H1 (cell line): ENCODE measurements at regions not wholly inside any gene's neighbourhood (a gene's known extent, or its start where the extent isn't known, plus 50 kb on each side); places are given as distances from the start of the nearest gene placed in this dataset.

ENCODE experiments used
- CTCF ChIA-PET: fragments of 300-600 bp; sonication (Branson Sonifier 250); formaldehyde crosslinking; loops from one replicate; lab custom pipeline; 2021; ENCODE audit not compliant: partially characterized antibody; lab: Charles Lee
- POLR2A ChIA-PET: fragments of 300-600 bp; sonication (Branson Sonifier 250); formaldehyde crosslinking; loops from one replicate; lab custom pipeline; 2021; ENCODE audit warnings: inconsistent platforms; ENCODE audit not compliant: partially characterized antibody; lab: Charles Lee
- DNase-seq, 2 experiments: peaks; one replicate each; pipeline versions ENCODE4 v3.0.0 to v3.0.0-alpha.2; 2010 to 2022; ENCODE audit warnings: low spot score in 2 of 2, low read depth in 1 of 2, mixed read lengths in 1 of 2
- FAIRE-seq: peaks from 2 replicates; lab custom pipeline; 2011; peaks lifted over from hg19 to GRCh38; lab: Jason Lieb, UNC
- H2AFZ ChIP-seq: 2 replicates; pipeline ENCODE4 v1.8.1; 2012; ENCODE audit warnings: low read length, inconsistent platforms
- H2AK5ac ChIP-seq: 2 replicates; pipeline ENCODE4 v1.6.1; 2013; ENCODE audit warnings: low read depth, low read length
- H2BK120ac ChIP-seq: replicated peaks from 2 replicates; pipeline ENCODE3; 2013; ENCODE audit warnings: low read depth, low read length, inconsistent platforms
- H2BK12ac ChIP-seq: 2 replicates; pipeline ENCODE4 v1.6.1; 2013; ENCODE audit warnings: low read depth, low read length
- H2BK15ac ChIP-seq: 2 replicates; pipeline ENCODE4 v1.6.1; 2013; ENCODE audit warnings: low read length
- H2BK20ac ChIP-seq: 2 replicates; pipeline ENCODE4 v1.6.1; 2013; ENCODE audit warnings: low read length
- H2BK5ac ChIP-seq: 2 replicates; pipeline ENCODE4 v1.6.1; 2013; ENCODE audit warnings: low read depth, low read length
- H3K14ac ChIP-seq: 2 replicates; pipeline ENCODE4 v1.6.1; 2013; ENCODE audit warnings: inconsistent platforms; ENCODE audit not compliant: insufficient read length
- H3K18ac ChIP-seq: 2 replicates; pipeline ENCODE4 v1.6.1; 2013; ENCODE audit warnings: low read length; ENCODE audit errors: extremely low read depth
- H3K23ac ChIP-seq: 2 replicates; pipeline ENCODE4 v1.6.1; 2013; ENCODE audit warnings: inconsistent platforms; ENCODE audit not compliant: insufficient read length
- H3K23me2 ChIP-seq: 2 replicates; pipeline ENCODE4 v1.6.1; 2013; ENCODE audit warnings: low read depth, low read length
- H3K27ac ChIP-seq: 2 replicates; pipeline ENCODE4 v1.6.1; 2011; ENCODE audit warnings: low read depth, low read length, inconsistent platforms
- H3K27me3 ChIP-seq, 4 experiments: replicated peaks in 1 of 4; 1 replicate in 1 of 4; 2 replicates in 3 of 4; pipeline versions ENCODE4 v1.6.1 to v1.8.1; 2011 to 2013; ENCODE audit warnings: low read length in 3 of 4, mild to moderate bottlenecking in 3 of 4, inconsistent platforms in 2 of 4, mixed read lengths in 2 of 4, moderate library complexity in 1 of 4; ENCODE audit not compliant: control insufficient read depth in 3 of 4, insufficient read depth in 3 of 4; ENCODE audit errors: extremely low read depth in 1 of 4
- H3K36me3 ChIP-seq, 4 experiments: 2 replicates each; pipeline versions ENCODE4 v1.6.1 to v1.8.1; 2011 to 2013; ENCODE audit warnings: mild to moderate bottlenecking in 4 of 4, low read length in 3 of 4, moderate library complexity in 2 of 4, control low read depth in 1 of 4, inconsistent platforms in 1 of 4; ENCODE audit not compliant: insufficient read depth in 4 of 4, control insufficient read depth in 2 of 4
- H3K4ac ChIP-seq: replicated peaks from 2 replicates; pipeline ENCODE3; 2013; ENCODE audit warnings: low read length, low read depth, mixed read lengths, inconsistent platforms; ENCODE audit not compliant: insufficient read length
- H3K4me1 ChIP-seq, 4 experiments: replicated peaks in 1 of 4; 1 replicate in 1 of 4; 2 replicates in 3 of 4; pipeline versions ENCODE4 v1.6.1 to v1.8.1; 2011 to 2013; ENCODE audit warnings: low read length in 3 of 4, inconsistent platforms in 2 of 4, mixed read lengths in 1 of 4; ENCODE audit not compliant: insufficient read depth in 4 of 4, control insufficient read depth in 3 of 4
- H3K4me2 ChIP-seq, 2 experiments: 2 replicates each; pipeline versions ENCODE4 v1.6.1 to v1.8.1; 2011 to 2013; ENCODE audit warnings: low read depth in 2 of 2, low read length in 2 of 2, control low read depth in 1 of 2, inconsistent platforms in 1 of 2, mild to moderate bottlenecking in 1 of 2; ENCODE audit not compliant: insufficient read depth in 1 of 2
- H3K4me3 ChIP-seq, 4 experiments: fragments of 200-600, 300-600 bp in 1 of 4; sonication (generic), shearing (Covaris generic), sonication (Bioruptor Twin) in 1 of 4; 2 replicates each; pipeline versions ENCODE4 v1.5.1 to v1.8.1; 2011 to 2016; ENCODE audit warnings: low read length in 4 of 4, low read depth in 3 of 4, control low read depth in 2 of 4, inconsistent platforms in 2 of 4, mild to moderate bottlenecking in 2 of 4, mixed read lengths in 1 of 4, moderate library complexity in 1 of 4; ENCODE audit not compliant: insufficient read depth in 2 of 4; ENCODE audit errors: extremely low read depth in 1 of 4
- H3K56ac ChIP-seq: replicated peaks from 2 replicates; pipeline ENCODE3; 2013; ENCODE audit warnings: low read depth, mild to moderate bottlenecking, mixed read lengths, low read length, inconsistent platforms; ENCODE audit not compliant: insufficient read length
- H3K79me1 ChIP-seq: 2 replicates; pipeline ENCODE4 v1.6.1; 2013; ENCODE audit warnings: low read depth, low read length, control low read depth
- H3K79me2 ChIP-seq, 2 experiments: 2 replicates each; pipeline versions ENCODE4 v1.6.1 to v1.8.1; 2012 to 2013; ENCODE audit warnings: low read length in 2 of 2, mild to moderate bottlenecking in 2 of 2, inconsistent platforms in 1 of 2; ENCODE audit not compliant: insufficient read depth in 2 of 2, control insufficient read depth in 1 of 2
- H3K9ac ChIP-seq, 4 experiments: replicated peaks in 1 of 4; 1 replicate in 1 of 4; 2 replicates in 3 of 4; pipeline versions ENCODE4 v1.6.1 to v1.8.1; 2011 to 2013; ENCODE audit warnings: low read depth in 3 of 4, low read length in 3 of 4, control low read depth in 2 of 4, mild to moderate bottlenecking in 2 of 4, moderate library complexity in 2 of 4, inconsistent platforms in 1 of 4; ENCODE audit errors: extremely low read depth in 1 of 4
- H3K9me3 ChIP-seq, 2 experiments: 2 replicates each; pipeline versions ENCODE4 v1.6.1 to v1.8.1; 2012 to 2013; ENCODE audit warnings: mild to moderate bottlenecking in 2 of 2, moderate library complexity in 2 of 2, control low read depth in 1 of 2, inconsistent platforms in 1 of 2, low read depth in 1 of 2, low read length in 1 of 2, mixed read lengths in 1 of 2; ENCODE audit not compliant: insufficient read depth in 2 of 2
- H4K20me1 ChIP-seq, 2 experiments: replicated peaks in 1 of 2; 2 replicates each; pipeline versions ENCODE3 to v1.8.1; 2011 to 2013; ENCODE audit warnings: inconsistent platforms in 2 of 2, low read length in 2 of 2, mild to moderate bottlenecking in 1 of 2; ENCODE audit not compliant: insufficient read depth in 2 of 2, control insufficient read depth in 1 of 2
- H4K5ac ChIP-seq: 2 replicates; pipeline ENCODE4 v1.6.1; 2013; ENCODE audit warnings: low read length, low read depth, mixed read lengths, inconsistent platforms; ENCODE audit not compliant: insufficient read length
- H4K8ac ChIP-seq: 2 replicates; pipeline ENCODE4 v1.8.0; 2013; ENCODE audit warnings: mild to moderate bottlenecking, moderate library complexity, low read length, inconsistent platforms; ENCODE audit not compliant: insufficient read depth; ENCODE audit errors: extremely low read depth
- H4K91ac ChIP-seq: replicated peaks from 2 replicates; pipeline ENCODE3; 2013; ENCODE audit warnings: low read length, mixed read lengths, inconsistent platforms; ENCODE audit not compliant: insufficient read length
- ATF3 ChIP-seq: IDR thresholded peaks from 2 replicates; pipeline ENCODE4 v1.6.1; 2011; ENCODE audit warnings: low read depth, mild to moderate bottlenecking, low read length; ENCODE audit not compliant: insufficient read depth
- BACH1 ChIP-seq: IDR thresholded peaks from 2 replicates; pipeline ENCODE4 v1.6.1; 2012; ENCODE audit warnings: low read length, improper control_type of control experiment
- CTBP2 ChIP-seq: IDR thresholded peaks from 2 replicates; pipeline ENCODE4 v1.7.0; 2011; ENCODE audit warnings: borderline replicate concordance, mild to moderate bottlenecking, moderate library complexity, mixed read lengths, low read length; ENCODE audit not compliant: insufficient read depth, insufficient read length
- CTCF ChIP-seq, 3 experiments: IDR thresholded peaks; 1 replicate in 2 of 3; 2 replicates in 1 of 3; pipeline versions ENCODE4 v1.5.1 to v1.6.1; 2011; ENCODE audit warnings: low read length in 3 of 3, mild to moderate bottlenecking in 3 of 3, inconsistent platforms in 2 of 3, low read depth in 1 of 3, moderate library complexity in 1 of 3; ENCODE audit not compliant: insufficient read depth in 1 of 3; ENCODE audit errors: control extremely low read depth in 1 of 3
- RAD21 ChIP-seq, 2 experiments: IDR thresholded peaks in 1 of 2; conservative IDR thresholded peaks in 1 of 2; 2 replicates each; pipeline ENCODE4 v1.6.1; 2011; ENCODE audit warnings: low read depth in 2 of 2, low read length in 2 of 2, improper control_type of control experiment in 1 of 2, inconsistent platforms in 1 of 2, mild to moderate bottlenecking in 1 of 2, moderate library complexity in 1 of 2
- WGBS, 2 experiments: shearing (Covaris generic) in 1 of 2; methylation state at CpG; one replicate each; pipeline versions ENCODE4 v1.1.6 to v1.1.7; 2013 to 2015; ENCODE audit warnings: low lambda C conversion rate in 2 of 2, mixed read lengths in 2 of 2, inconsistent platforms in 1 of 2, low coverage in 1 of 2, missing lambda C conversion rate in 1 of 2; ENCODE audit not compliant: insufficient replicate concordance in 2 of 2, insufficient coverage in 1 of 2, insufficient read length in 1 of 2; ENCODE audit errors: extremely low coverage in 1 of 2, missing lambda C conversion rate in 1 of 2; 5-methylcytosine and 5-hydroxymethylcytosine counted together

- no peak for DNase-seq
- Histone ChIP-seq H2AFZ (peak overlapping the region; percentile 22; the same call in 1 of the 2 replicates), H3K4me2 (no peak overlapping the region), H2BK5ac (no peak overlapping the region), H3K4ac (no peak overlapping the region), H3K4me1 (no peaks in the 10 kb centered on the region; a peak in 1 of 7 replicates), H3K79me1 (no peaks in the 10 kb centered on the region), H3K27me3 (no peaks in the 10 kb centered on the region), H3K9me3 (no peaks in the 10 kb centered on the region), H3K36me3 (no peaks in the 10 kb centered on the region), H3K9ac (no peak overlapping the region), H3K18ac (no peak overlapping the region), H4K20me1 (no peaks in the 10 kb centered on the region), H4K91ac (no peak overlapping the region), H2AK5ac (no peak overlapping the region), H2BK12ac (no peak overlapping the region), H3K27ac (no peak overlapping the region), H3K14ac (no peak overlapping the region), H2BK15ac (no peak overlapping the region), H2BK20ac (no peak overlapping the region), H3K23me2 (no peaks in the 10 kb centered on the region), H3K23ac (no peak overlapping the region), H4K5ac (no peak overlapping the region), H4K8ac (no peak overlapping the region), H3K79me2 (no peaks in the 10 kb centered on the region), H3K56ac (no peak overlapping the region), H2BK120ac (no peak overlapping the region), H3K4me3 (no peak overlapping the region)
- TF ChIP-seq CTBP2 (no peak), CTCF (IDR thresholded peaks at IDR 0.05; ENCODE audit: control extremely low read depth in 1 of 3, insufficient read depth in 1 of 3, low read depth in 1 of 3, low read length in 3 of 3) (peak in 2 of 3 experiments; percentile 27 to 38; a peak in 3 of 4 replicates), BACH1 (no peak), RAD21 (IDR thresholded peaks at IDR 0.05 in 1 of 2, conservative IDR thresholded peaks at IDR 0.05 in 1 of 2; ENCODE audit: low read depth in 2 of 2, low read length in 2 of 2) (peak in 1 of 2 experiments; percentile 33; a peak in 1 of 4 replicates), ATF3 (no peak)
- CTCF ChIA-PET = interaction anchor here (0.6 to 1.4 kb wide), 4 partner anchors 35 to 139 kb away, joined by 3 to 7 read pairs (median 3); no protein-coding TSS in a partner anchor
- no peak for FAIRE-seq
- POLR2A ChIA-PET = no interaction called here
- 89% methylated on average over 12 of the region's 12 CpGs; no CpG with 5 or more reads in 1 of the 2 experiments for WGBS, 2 experiments
Observed at GRCh38 chr10:26647602-26648244, 49.8 kb upstream of the PDSS1 start.
